NCI-H526 (cell line): ENCODE measurements at regions not wholly inside any gene's neighbourhood (a gene's known extent, or its start where the extent isn't known, plus 50 kb on each side); places are given as distances from the start of the nearest gene placed in this dataset.
"Not testable (repeated sequence)": the region's sequence is repeated elsewhere in the genome, so short reads cannot be mapped to it uniquely, and the experiment has no call there.

Experiments used
- DNase-seq, 2 experiments: peaks; one replicate each; lab custom pipeline; 2025; lab: John Stamatoyannopoulos, UW

GRCh38 chr17:5952518-5952917 is 117.7 kb upstream of the WSCD1 start:
- DNase-seq, result no peak

- DNase-seq, result no peak
Measured at GRCh38 chr17:5955764-5956163, 114.4 kb upstream of the WSCD1 start.

- no peak for DNase-seq
Measured at GRCh38 chr17:5958850-5959249, 111.3 kb upstream of the WSCD1 start.

- DNase-seq, result no peak
Measured at GRCh38 chr17:5962371-5962770, 107.8 kb upstream of the WSCD1 start.

GRCh38 chr17:5971969-5972368 is 98.2 kb upstream of the WSCD1 start:
- peak; percentile 14 to 41 for DNase-seq

GRCh38 chr17:5973410-5973809 is 96.8 kb upstream of the WSCD1 start:
- DNase-seq, result no peak

- no peak for DNase-seq
Measured at GRCh38 chr17:5975661-5976060, 94.5 kb upstream of the WSCD1 start.

GRCh38 chr17:5976251-5976650 is 93.9 kb upstream of the WSCD1 start:
- DNase-seq, result no peak

GRCh38 chr17:5978496-5978895 is 91.7 kb upstream of the WSCD1 start:
- DNase-seq, result no peak

GRCh38 chr17:5980941-5981340 is 89.2 kb upstream of the WSCD1 start:
- DNase-seq, result no peak

- DNase-seq, result no peak
Measured at GRCh38 chr17:5986644-5987043, 83.5 kb upstream of the WSCD1 start.

GRCh38 chr17:6000426-6000825 is 69.8 kb upstream of the WSCD1 start:
- no peak for DNase-seq

GRCh38 chr17:6003221-6003620 is 67.0 kb upstream of the WSCD1 start:
- not testable (repeated sequence) for DNase-seq

- no peak for DNase-seq
Measured at GRCh38 chr17:6005939-6006338, 64.2 kb upstream of the WSCD1 start.

- DNase-seq, result no peak
Measured at GRCh38 chr17:6011206-6011605, 59.0 kb upstream of the WSCD1 start.

- DNase-seq, result no peak
Measured at GRCh38 chr17:6018788-6019187, 51.4 kb upstream of the WSCD1 start.

GRCh38 chr17:6019959-6020358 is 50.2 kb upstream of the WSCD1 start:
- DNase-seq, result no peak

GRCh38 chr17:6020376-6021010 is 49.7 kb upstream of the WSCD1 start:
- no peak for DNase-seq
